ENCODE measurements at regions not wholly inside any gene's neighbourhood (a gene's known extent, or its start where the extent isn't known, plus 50 kb on each side); places are given as distances from the start of the nearest gene placed in this dataset.

DNA sequence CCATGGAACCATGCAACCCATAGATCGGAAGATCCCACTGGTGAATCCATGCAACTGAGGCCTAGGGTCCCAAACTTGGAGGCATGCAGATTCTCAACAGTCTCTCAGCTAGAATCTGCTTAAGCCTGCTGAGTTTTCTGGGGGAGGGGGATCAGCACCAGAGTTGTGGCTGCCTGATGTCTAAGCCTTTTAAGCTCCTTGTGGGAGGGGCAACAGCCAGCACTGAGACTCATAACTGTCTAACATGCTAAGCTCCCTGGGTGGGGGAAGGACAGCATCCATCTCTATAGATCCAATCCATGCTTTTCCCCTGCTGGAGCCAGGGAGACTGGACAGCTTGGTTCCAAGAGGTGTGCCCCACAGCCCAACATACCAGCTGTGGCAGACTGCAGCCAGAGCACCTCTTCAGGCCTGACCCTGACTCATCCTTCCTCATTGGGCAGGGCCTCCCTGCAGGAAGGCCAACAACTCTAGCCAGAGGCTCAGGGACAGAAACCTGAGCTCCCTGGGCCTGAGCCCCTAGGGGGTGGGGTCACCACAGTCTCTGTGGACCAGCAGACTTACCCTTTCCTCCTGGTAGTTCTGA, 300.1 kb upstream of the SLC7A11 start:
- H3K4me3 Mint-ChIP-seq (ENCODE audit: unreplicated experiment), result no peak overlapping the region
- H3K36me3 Mint-ChIP-seq (ENCODE audit: unreplicated experiment), result peaks cover 16% of the 10 kb centered on the region
- no peak for DNase-seq
- no peaks in the 10 kb centered on the region for H3K4me1 Mint-ChIP-seq (ENCODE audit: low read depth, unreplicated experiment)
- peaks cover 7% of the 10 kb centered on the region for H3K9me3 Mint-ChIP-seq (ENCODE audit: unreplicated experiment)
- TF ChIP-seq, protein P1, sequence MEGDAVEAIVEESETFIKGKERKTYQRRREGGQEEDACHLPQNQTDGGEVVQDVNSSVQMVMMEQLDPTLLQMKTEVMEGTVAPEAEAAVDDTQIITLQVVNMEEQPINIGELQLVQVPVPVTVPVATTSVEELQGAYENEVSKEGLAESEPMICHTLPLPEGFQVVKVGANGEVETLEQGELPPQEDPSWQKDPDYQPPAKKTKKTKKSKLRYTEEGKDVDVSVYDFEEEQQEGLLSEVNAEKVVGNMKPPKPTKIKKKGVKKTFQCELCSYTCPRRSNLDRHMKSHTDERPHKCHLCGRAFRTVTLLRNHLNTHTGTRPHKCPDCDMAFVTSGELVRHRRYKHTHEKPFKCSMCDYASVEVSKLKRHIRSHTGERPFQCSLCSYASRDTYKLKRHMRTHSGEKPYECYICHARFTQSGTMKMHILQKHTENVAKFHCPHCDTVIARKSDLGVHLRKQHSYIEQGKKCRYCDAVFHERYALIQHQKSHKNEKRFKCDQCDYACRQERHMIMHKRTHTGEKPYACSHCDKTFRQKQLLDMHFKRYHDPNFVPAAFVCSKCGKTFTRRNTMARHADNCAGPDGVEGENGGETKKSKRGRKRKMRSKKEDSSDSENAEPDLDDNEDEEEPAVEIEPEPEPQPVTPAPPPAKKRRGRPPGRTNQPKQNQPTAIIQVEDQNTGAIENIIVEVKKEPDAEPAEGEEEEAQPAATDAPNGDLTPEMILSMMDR (IDR thresholded peaks at IDR 0.05; ENCODE audit: partially characterized antibody, unreplicated experiment), result no peak
- H3K27ac Mint-ChIP-seq (ENCODE audit: unreplicated experiment), result no peak overlapping the region
- H3K27me3 Mint-ChIP-seq (ENCODE audit: unreplicated experiment), result peaks cover 6% of the 10 kb centered on the region

DNA sequence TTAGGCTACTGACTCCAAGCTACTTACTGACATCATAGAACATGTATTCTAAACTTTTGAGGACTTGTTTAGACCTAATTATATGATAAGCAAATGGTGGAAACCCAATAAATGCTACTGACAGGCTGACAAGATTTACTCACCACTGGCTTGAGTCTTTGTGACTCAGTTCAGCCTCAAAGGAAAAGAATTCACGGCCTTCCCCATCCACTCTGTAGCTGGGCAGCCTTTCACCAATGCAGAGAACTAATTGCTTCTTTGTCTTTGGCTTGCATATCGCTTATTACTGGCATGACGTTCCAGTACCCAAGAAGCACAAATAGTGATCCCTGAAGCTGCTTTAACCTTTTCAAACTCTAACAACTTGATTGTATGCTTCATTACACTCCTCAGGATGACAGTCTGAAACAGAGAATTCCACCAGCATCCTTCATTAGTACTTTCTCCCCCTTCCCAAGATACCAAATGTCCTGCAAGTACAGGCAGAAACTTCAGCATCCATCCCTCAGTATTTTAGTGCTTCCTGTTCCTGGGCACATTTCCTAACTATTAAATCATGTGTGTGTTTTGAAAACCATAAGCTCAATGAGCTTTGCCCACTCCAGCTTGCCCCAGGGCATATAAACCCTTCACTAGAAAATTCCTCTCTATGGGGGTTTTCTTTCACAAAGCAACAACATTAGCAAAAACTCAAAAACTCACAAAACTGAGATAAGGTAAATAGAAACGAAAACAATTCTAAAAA, 298.1 kb upstream of the SLC7A11 start:
- TF ChIP-seq, protein P1 (IDR thresholded peaks at IDR 0.05; ENCODE audit: partially characterized antibody, unreplicated experiment), result no peak
- no peak overlapping the region for H3K4me3 Mint-ChIP-seq (ENCODE audit: unreplicated experiment)
- H3K36me3 Mint-ChIP-seq (ENCODE audit: unreplicated experiment), result peaks cover 5% of the 10 kb centered on the region

DNA sequence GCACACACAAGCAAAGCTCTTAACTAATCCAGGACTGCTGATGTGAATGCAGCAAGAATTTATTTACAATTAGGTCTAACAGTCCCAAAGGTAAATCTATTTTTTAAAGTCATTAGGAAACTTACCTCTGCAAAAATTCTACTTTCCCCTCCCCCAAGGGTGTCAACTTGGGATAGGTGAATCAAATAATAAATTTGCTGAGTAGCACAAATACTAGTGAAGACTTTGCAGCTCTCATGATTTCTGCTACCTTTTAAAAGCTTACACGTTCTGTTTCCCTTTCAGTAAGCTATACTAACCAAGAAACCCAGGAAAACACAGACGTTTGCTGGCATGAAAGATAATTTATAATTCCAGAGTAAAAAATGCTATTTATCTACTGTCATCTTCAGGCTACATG, 296.6 kb upstream of the SLC7A11 start:
- no peak for DNase-seq
- no peaks in the 10 kb centered on the region for H3K9me3 Mint-ChIP-seq (ENCODE audit: unreplicated experiment)
- H3K4me3 Mint-ChIP-seq (ENCODE audit: unreplicated experiment), result no peak overlapping the region
- no peaks in the 10 kb centered on the region for H3K36me3 Mint-ChIP-seq (ENCODE audit: unreplicated experiment)
- H3K27me3 Mint-ChIP-seq (ENCODE audit: unreplicated experiment), result peaks cover 1% of the 10 kb centered on the region
- no peak overlapping the region for H3K27ac Mint-ChIP-seq (ENCODE audit: unreplicated experiment)
- H3K4me1 Mint-ChIP-seq (ENCODE audit: low read depth, unreplicated experiment), result no peaks in the 10 kb centered on the region
- TF ChIP-seq, protein P1 (IDR thresholded peaks at IDR 0.05; ENCODE audit: partially characterized antibody, unreplicated experiment), result no peak

More for the DNA sequence above, 298.1 kb upstream of the SLC7A11 start:
- Mint-ChIP-seq H3K4me1 (ENCODE audit: low read depth, unreplicated experiment) (no peaks in the 10 kb centered on the region), H3K27ac (ENCODE audit: unreplicated experiment) (no peak overlapping the region), H3K9me3 (ENCODE audit: unreplicated experiment) (peaks cover 5% of the 10 kb centered on the region), H3K27me3 (ENCODE audit: unreplicated experiment) (peaks cover 6% of the 10 kb centered on the region)
- DNase-seq, result no peak

DNA sequence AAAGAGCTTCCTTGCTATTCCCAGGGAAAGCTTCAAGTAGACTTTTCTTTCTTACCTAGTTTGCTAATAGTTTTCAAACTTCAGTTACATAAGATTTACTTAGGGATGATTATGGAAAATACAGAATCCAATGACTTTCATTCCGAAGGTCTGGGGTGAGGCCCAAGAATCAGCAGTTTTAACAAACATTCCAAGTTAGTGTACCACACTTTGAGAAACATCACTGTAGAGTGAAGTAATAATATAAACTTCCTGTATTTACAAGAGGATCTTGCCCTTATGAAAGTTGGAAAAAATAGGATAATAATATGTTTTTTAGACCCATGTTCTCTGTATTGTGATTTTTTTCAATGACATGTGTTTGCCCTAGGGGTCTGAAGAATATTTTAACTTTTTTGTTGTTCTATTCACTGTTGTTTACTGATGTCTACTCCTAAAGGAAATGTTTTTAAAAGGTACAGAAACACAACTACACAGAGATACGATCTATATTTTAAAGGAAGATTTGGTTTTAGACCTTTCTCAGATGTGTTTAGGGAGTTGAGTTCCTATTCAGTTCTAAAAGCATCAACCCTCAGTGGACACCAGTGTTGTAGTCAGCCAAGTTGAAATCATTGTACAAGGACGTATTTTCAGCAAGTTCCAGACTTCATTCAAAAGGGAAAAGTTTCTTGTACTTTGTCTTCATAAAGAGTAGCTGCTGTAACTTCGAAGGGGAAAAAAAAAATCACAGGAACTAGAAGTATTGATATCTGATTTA, 295.8 kb upstream of the SLC7A11 start:
- Mint-ChIP-seq H3K4me3 (ENCODE audit: unreplicated experiment) (no peak overlapping the region), H3K9me3 (ENCODE audit: unreplicated experiment) (no peaks in the 10 kb centered on the region), H3K36me3 (ENCODE audit: unreplicated experiment) (no peaks in the 10 kb centered on the region), H3K27me3 (ENCODE audit: unreplicated experiment) (peaks cover 1% of the 10 kb centered on the region), H3K4me1 (ENCODE audit: low read depth, unreplicated experiment) (no peaks in the 10 kb centered on the region), H3K27ac (ENCODE audit: unreplicated experiment) (no peak overlapping the region)
- TF ChIP-seq, protein P1 (IDR thresholded peaks at IDR 0.05; ENCODE audit: partially characterized antibody, unreplicated experiment), result no peak
- no peak for DNase-seq
